ENCODE measurements at regions not wholly inside any gene's neighbourhood (a gene's known extent, or its start where the extent isn't known, plus 50 kb on each side); places are given as distances from the start of the nearest gene placed in this dataset.

- TF ChIP-seq CTCF (IDR thresholded peaks at IDR 0.05; ENCODE audit: poor library complexity), result no peak
- TF ChIP-seq EZH2phosphoT487 (IDR thresholded peaks at IDR 0.05; ENCODE audit: low read depth, severe bottlenecking, unreplicated experiment), result no peak
- TF ChIP-seq EZH2 (IDR thresholded peaks at IDR 0.05; ENCODE audit: borderline replicate concordance), result no peak
These were observed 59.3 kb downstream of the DLL1 start for GRCh38 chr6:170231293-170232185.
